Naive B cell (primary cell): ENCODE measurements at regions not wholly inside any gene's neighbourhood (a gene's known extent, or its start where the extent isn't known, plus 50 kb on each side); places are given as distances from the start of the nearest gene placed in this dataset.

Experiments used
- ATAC-seq, 2 donors: fragments of 150-1000 bp; cut with Tn5 transposase; 2 replicates each; pipeline ENCODE4 v1.10.0; 2021; ENCODE audit warnings: low read depth in 2 of 2, mild to moderate bottlenecking in 2 of 2, moderate library complexity in 2 of 2
- DNase-seq: peaks from one replicate; pipeline ENCODE4 v3.0.0; 2022
- H3K27ac Mint-ChIP-seq, 6 donors: one replicate each; pipeline ENCODE4 v1.8.0; 2020 to 2022; ENCODE audit warnings: mild to moderate bottlenecking in 6 of 6, mixed read lengths in 6 of 6, moderate library complexity in 5 of 6, inconsistent platforms in 2 of 6
- H3K27me3 Mint-ChIP-seq, 3 donors: one replicate each; pipeline ENCODE4 v1.8.0; 2021 to 2022; ENCODE audit warnings: mixed read lengths in 3 of 3, mild to moderate bottlenecking in 1 of 3
- H3K36me3 Mint-ChIP-seq, 2 donors: one replicate each; pipeline ENCODE4 v1.8.0; 2020 to 2022; ENCODE audit warnings: mixed read lengths in 2 of 2, inconsistent platforms in 1 of 2, mild to moderate bottlenecking in 1 of 2
- H3K4me1 Mint-ChIP-seq, 3 donors: one replicate each; pipeline ENCODE4 v1.8.0; 2020 to 2022; ENCODE audit warnings: mixed read lengths in 3 of 3, inconsistent platforms in 1 of 3, mild to moderate bottlenecking in 1 of 3, moderate library complexity in 1 of 3
- H3K4me3 Mint-ChIP-seq, 8 donors: one replicate each; pipeline ENCODE4 v1.8.0; 2020 to 2022; ENCODE audit warnings: mild to moderate bottlenecking in 8 of 8, mixed read lengths in 8 of 8, moderate library complexity in 8 of 8, inconsistent platforms in 2 of 8
- H3K9me3 Mint-ChIP-seq, 7 donors: one replicate each; pipeline ENCODE4 v1.8.0; 2020 to 2022; ENCODE audit warnings: mixed read lengths in 7 of 7, mild to moderate bottlenecking in 5 of 7, inconsistent platforms in 2 of 7, moderate library complexity in 1 of 7

DNA sequence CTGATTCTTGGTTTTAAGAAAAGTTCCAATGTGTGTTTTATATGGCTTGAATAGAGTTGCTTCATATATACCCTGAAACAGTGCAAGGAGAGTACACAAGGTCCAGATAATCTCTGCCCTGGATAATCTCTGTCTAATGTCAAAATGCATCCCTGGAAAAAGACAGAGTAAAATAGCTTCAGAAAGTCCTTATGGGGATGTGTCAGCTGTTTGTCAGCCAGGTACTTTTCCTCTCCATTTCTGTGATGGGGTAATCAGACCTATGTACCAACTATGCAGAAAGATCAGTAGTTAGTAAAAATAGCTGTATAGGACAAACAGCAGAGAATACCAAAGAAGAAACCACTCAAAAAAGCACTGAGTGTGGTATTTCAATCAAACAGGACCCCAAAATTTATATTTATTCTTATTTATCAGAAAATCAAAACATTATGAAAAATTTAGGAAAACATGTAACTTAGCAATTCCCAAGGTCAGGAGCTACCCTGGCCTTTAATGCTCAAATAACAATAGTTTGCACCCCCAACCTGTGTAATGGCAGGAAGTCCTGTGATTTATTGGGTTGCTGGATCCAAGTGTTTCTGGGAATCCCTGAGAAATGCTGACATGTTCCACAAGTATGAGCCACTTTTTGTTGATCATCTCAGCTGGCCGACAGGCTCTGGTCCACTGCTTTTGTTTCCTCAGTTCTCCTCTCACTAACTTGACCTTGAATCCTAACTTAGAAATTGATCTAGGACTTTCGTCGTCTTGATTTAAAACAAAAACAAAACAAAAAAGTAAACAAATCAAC, 69.6 kb downstream of the MDH1 start:
- DNase-seq (no peak), ATAC-seq (no peak)
- peaks cover 0 to 10% (median 1%) of the 10 kb centered on the region in 7 donors for H3K9me3 Mint-ChIP-seq
- no peak overlapping the region for H3K4me3 Mint-ChIP-seq
- H3K27me3 Mint-ChIP-seq = peaks cover 3 to 12% (median 10%) of the 10 kb centered on the region in 3 donors
- no peaks in the 10 kb centered on the region for H3K36me3 Mint-ChIP-seq
- H3K27ac Mint-ChIP-seq = no peak overlapping the region
- H3K4me1 Mint-ChIP-seq = no peaks in the 10 kb centered on the region

DNA sequence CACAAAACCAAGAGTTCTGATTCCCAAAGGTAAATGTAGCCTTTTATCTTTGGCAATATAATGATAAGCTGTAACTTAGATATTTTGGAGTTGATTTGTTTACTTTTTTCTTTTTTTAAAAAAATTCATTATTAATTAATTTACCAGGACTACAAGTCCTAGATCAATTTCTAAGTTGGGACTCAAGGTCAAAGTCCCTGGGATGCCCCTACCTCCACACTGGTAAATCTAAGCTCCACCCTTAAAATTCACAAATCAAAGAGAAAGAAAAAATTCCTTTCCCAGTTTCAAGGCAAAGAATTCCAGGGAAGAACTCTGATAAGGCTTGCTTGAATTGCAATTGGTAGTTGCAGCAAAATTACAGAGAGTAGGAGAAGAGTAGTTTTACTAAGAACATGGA, 71.3 kb downstream of the MDH1 start:
- no peak for ATAC-seq
- Mint-ChIP-seq H3K27ac (no peak overlapping the region), H3K4me3 (no peak overlapping the region), H3K36me3 (no peaks in the 10 kb centered on the region), H3K4me1 (no peaks in the 10 kb centered on the region), H3K27me3 (peaks cover 6 to 16% (median 13%) of the 10 kb centered on the region in 3 donors), H3K9me3 (peaks cover 0 to 2% (median 0%) of the 10 kb centered on the region in 7 donors)
- no peak for DNase-seq

DNA sequence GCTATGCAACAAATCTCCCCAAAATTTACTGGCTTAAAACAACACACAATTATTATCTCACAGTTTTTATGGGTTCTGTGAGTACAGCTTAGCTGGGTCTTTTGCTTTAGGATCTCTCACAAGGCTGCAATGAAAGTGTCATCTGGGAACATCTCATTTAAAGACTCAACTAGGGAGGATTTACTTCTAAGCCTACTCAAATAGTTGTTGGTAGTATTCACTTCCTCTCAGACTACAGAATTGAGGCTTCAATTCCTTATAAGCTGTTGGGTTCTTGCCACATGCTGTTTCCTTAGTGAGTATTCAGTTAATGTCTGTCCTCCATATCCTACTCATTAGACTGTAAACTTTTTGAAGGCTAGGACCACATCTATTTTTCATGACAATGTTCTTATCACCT, 72.3 kb downstream of the MDH1 start:
- peaks cover 6 to 19% (median 16%) of the 10 kb centered on the region in 3 donors for H3K27me3 Mint-ChIP-seq
- H3K4me1 Mint-ChIP-seq = no peaks in the 10 kb centered on the region
- DNase-seq (no peak), ATAC-seq (no peak)
- no peak overlapping the region for H3K27ac Mint-ChIP-seq
- H3K9me3 Mint-ChIP-seq = peaks cover 0 to 2% (median 0%) of the 10 kb centered on the region in 7 donors
- H3K36me3 Mint-ChIP-seq = no peaks in the 10 kb centered on the region
- no peak overlapping the region for H3K4me3 Mint-ChIP-seq

DNA sequence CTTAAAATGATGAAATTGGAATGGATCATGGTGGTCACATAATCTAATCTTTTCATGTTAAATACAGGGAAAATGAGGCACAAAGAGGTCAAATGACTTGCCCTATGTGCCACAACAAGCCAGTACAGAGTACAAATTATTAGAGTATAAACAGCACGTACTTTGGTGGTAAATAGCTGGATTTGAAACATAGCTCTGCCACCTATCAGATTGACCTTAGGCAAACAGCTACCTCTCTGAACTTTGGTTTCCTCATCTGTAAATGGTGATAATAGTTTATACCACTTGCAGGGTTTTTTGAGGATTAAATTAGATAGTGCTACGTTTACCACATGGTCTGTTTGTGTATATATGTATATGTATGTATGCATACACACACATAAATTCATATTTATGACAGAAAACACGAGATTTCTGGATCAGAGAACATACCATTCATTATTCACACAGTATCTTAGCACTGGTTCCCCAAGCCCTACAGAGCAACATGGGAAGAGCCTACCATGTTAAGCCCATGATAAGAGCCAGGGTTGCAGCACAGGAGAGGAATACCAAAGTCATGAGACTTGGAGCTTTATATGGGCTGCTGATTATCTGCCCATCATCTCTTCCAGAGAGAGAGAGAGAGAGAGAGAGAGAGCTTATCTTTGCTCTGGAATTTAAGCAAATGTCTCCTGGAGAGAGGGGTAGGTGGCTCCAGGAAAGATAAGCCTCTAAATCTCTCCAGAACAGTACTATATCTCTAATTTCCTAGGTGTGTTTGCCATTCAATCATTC, 73.5 kb downstream of the MDH1 start:
- ATAC-seq (no peak), DNase-seq (no peak)
- Mint-ChIP-seq H3K36me3 (no peaks in the 10 kb centered on the region), H3K27me3 (peaks cover 6 to 19% (median 16%) of the 10 kb centered on the region in 3 donors), H3K27ac (peak overlapping the region in 1 of 6 donors; percentile 21), H3K4me1 (no peaks in the 10 kb centered on the region), H3K9me3 (peaks cover 0 to 2% (median 0%) of the 10 kb centered on the region in 7 donors), H3K4me3 (no peak overlapping the region)

DNA sequence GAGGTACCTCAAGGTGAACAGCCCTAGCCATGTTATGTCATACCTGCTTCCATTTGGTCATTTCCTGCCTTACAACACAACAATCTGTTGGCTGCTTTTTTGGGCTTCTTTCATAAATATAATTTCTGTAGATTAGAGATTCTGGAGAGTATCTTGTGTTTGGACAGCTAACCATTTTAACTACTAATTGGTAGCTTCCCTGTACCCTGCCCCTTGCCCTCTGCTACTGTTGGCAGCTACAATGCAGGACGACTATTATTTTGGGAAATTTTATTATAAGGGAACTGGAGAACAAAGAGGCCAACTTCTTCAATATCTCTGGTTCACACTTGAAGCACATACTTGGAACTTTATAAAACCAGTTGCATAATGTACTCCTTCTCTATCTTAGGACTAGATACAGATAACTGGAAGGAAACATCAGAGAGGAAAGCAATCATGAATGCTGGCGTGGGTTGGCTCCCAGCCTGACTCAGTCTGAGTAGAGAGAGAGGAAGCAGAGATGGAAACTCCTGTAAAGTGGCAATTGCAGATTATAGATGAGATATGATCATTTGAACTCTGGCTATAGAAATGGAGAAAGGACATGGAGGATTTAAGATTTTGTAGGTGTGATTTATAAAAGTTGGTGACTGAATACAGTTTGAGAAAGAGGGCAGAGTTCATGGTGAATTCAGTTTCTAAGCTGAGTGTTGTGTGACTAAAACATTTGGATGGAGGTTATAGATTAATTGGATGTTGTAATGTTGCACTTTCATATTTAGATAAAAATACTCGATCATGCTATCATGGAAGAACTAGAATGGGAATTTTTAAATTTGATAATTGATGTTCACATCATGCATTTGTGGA, 74.5 kb downstream of the MDH1 start:
- ATAC-seq = no peak
- peaks cover 6 to 19% (median 16%) of the 10 kb centered on the region in 3 donors for H3K27me3 Mint-ChIP-seq
- no peak overlapping the region for H3K4me3 Mint-ChIP-seq
- H3K4me1 Mint-ChIP-seq = no peaks in the 10 kb centered on the region
- H3K36me3 Mint-ChIP-seq = no peaks in the 10 kb centered on the region
- DNase-seq = no peak
- no peak overlapping the region for H3K27ac Mint-ChIP-seq
- H3K9me3 Mint-ChIP-seq = peaks cover 0 to 2% (median 0%) of the 10 kb centered on the region in 7 donors

DNA sequence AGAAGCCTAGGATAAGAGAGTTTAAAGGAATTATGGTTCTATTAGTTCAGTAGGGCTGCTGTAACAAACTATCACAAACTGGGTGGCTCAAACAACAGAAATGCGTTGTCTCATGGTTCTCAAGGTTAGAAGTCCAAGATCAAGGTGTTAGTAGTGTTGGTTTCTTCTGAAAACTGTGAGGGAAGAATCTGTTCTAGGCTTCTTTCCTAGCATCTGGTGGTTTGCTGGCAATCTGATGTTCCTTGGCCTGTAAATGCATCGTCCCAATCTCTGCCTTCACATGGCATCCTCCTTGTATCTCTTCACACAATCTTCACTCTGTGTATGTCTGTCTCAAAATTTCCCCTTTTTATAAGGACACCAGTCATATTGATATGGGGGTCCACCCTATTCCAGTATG, 76.3 kb downstream of the MDH1 start:
- DNase-seq (no peak), ATAC-seq (no peak)
- H3K4me1 Mint-ChIP-seq = no peaks in the 10 kb centered on the region
- no peak overlapping the region for H3K4me3 Mint-ChIP-seq
- H3K36me3 Mint-ChIP-seq = no peaks in the 10 kb centered on the region
- H3K27ac Mint-ChIP-seq = no peak overlapping the region
- H3K9me3 Mint-ChIP-seq = peaks cover 0 to 2% (median 0%) of the 10 kb centered on the region in 7 donors
- peaks cover 6 to 22% (median 17%) of the 10 kb centered on the region in 3 donors for H3K27me3 Mint-ChIP-seq

DNA sequence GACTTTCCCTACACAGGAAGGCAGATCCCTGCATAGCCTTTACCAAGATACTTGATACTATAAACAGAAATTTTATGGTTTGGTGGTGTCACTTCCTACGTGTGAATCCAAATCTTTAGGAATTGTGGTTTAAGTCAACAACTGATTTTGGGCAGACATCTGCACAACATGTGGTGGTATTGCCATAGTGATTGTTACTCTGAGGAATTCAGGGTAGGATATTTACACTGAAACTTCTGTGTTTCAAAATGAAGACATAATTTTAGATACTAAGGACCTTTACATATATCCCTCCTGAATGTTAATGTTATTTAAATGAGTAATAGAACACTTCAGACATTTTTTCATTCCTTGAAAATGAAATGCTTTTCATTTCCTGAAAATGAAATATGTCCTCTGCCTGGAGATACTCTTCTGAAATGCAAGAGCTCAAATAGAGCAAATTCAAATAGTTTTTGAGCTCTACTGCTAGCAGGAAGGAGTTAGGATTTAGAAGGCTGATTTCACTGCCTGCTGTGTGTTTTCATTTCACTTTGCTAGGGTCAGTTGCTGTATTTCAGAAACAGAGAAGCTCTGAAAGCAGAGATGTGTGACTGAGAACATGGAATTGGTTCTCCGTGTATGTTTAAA, 77.2 kb downstream of the MDH1 start:
- DNase-seq = no peak
- Mint-ChIP-seq H3K27ac (no peak overlapping the region), H3K27me3 (peaks cover 6 to 28% (median 21%) of the 10 kb centered on the region in 3 donors), H3K4me1 (no peaks in the 10 kb centered on the region), H3K36me3 (no peaks in the 10 kb centered on the region), H3K9me3 (peaks cover 0 to 2% (median 0%) of the 10 kb centered on the region in 7 donors), H3K4me3 (no peak overlapping the region)
- no peak for ATAC-seq

DNA sequence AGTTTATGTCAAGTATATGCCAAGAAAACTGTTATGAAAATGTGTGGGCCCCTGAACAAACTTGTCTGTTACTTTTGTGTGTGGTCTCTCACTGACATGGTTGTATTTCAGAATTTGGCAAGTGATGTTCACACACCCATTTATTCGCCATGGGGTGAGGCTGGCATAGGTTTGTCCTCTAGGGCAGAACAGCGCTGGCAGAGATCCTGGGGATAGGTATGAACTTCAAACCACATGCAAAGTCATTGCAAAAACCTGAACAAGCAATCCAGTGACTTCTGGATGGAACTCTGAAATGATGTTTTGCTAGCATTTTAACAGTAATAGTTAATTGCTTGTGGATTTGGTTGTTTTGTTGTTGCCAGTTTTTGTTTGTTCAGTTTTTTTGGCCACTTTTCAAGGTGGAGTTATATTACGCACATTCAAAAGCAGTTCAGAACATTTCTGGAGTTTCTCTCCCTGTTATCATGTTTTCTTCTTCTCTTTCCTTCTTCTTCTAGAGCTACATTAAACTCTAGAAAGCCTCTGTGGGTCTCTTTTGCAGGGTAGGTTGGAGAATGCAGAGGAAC, 78.5 kb downstream of the MDH1 start:
- Mint-ChIP-seq H3K4me3 (no peak overlapping the region), H3K27me3 (peaks cover 6 to 31% (median 21%) of the 10 kb centered on the region in 3 donors)
- no peak for ATAC-seq

DNA sequence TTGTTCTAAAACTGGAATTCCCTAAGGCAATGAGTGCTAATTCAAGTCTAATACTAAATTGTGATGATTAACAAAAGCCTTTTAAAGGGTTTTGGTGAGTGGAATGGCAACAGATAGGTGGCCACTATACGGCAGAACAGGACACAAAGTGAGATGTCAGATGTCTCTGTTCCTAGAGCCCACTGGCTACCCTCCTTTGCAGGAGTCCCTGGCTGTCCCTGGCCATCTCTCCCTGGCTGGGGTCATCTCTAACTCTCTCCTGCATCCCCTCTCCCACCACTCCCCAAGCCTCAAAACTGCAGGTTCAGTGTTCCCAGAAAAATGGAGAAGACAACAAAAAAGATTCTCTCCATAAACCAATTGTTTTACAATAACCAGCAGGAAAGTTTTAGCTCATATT, 79.2 kb downstream of the MDH1 start:
- H3K4me3 Mint-ChIP-seq = no peak overlapping the region
- DNase-seq (no peak), ATAC-seq (no peak)
- H3K36me3 Mint-ChIP-seq = no peaks in the 10 kb centered on the region
- no peaks in the 10 kb centered on the region for H3K4me1 Mint-ChIP-seq
- peaks cover 6 to 32% (median 13%) of the 10 kb centered on the region in 3 donors for H3K27me3 Mint-ChIP-seq
- no peak overlapping the region for H3K27ac Mint-ChIP-seq
- peaks cover 0 to 4% (median 0%) of the 10 kb centered on the region in 7 donors for H3K9me3 Mint-ChIP-seq

More for the DNA sequence above, 78.5 kb downstream of the MDH1 start:
- H3K9me3 Mint-ChIP-seq = peaks cover 0 to 4% (median 0%) of the 10 kb centered on the region in 7 donors
- DNase-seq = no peak
- no peaks in the 10 kb centered on the region for H3K4me1 Mint-ChIP-seq
- no peak overlapping the region for H3K27ac Mint-ChIP-seq
- H3K36me3 Mint-ChIP-seq = no peaks in the 10 kb centered on the region

DNA sequence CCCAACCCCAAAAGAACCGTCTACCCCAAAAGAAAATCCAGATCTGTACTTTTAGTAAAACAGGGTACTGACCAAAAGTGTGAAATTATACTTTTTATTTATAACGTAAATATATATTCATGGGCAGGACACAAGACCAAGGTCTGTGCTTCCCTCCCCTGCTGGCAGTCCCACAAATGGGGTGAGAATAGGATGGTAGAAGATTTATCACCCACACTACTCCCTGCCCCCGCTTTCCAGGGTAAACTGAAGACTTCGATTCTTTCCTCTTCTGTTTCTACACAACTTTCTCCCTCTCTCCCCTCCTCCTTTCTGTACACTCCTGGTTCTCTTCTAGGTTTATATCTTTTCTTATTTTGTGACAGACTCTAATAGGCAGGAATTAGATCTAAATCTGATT, 79.7 kb downstream of the MDH1 start:
- no peaks in the 10 kb centered on the region for H3K4me1 Mint-ChIP-seq
- no peak overlapping the region for H3K4me3 Mint-ChIP-seq
- ATAC-seq = no peak
- DNase-seq = no peak
- peaks cover 0 to 4% (median 0%) of the 10 kb centered on the region in 7 donors for H3K9me3 Mint-ChIP-seq
- H3K36me3 Mint-ChIP-seq = no peaks in the 10 kb centered on the region
- no peak overlapping the region for H3K27ac Mint-ChIP-seq
- H3K27me3 Mint-ChIP-seq = peaks cover 2 to 32% (median 9%) of the 10 kb centered on the region in 3 donors

DNA sequence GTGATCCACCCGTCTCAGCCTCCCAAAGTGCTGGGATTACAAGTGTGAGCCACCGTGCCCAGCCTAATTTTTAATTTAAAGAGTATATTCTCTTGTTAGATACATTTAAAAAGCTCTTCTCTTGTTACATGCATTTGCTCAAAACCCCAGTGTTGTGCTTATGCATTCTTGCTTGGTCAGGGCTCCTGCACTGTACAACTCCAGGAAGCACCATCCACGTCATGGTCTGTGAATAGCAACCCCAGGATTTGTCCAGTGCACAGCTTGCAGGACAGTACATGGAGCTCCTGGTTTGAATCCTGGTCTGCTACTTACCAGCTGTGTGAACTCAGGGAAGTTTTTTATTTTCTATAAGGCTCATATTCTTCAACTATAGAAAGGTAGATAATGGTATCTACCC, 80.8 kb downstream of the MDH1 start:
- H3K27me3 Mint-ChIP-seq = peaks cover 0 to 31% (median 5%) of the 10 kb centered on the region in 3 donors
- no peak overlapping the region for H3K4me3 Mint-ChIP-seq
- no peak for ATAC-seq
- peaks cover 0 to 2% (median 0%) of the 10 kb centered on the region in 7 donors for H3K9me3 Mint-ChIP-seq
- no peak for DNase-seq
- H3K36me3 Mint-ChIP-seq = no peaks in the 10 kb centered on the region
- no peaks in the 10 kb centered on the region for H3K4me1 Mint-ChIP-seq
- H3K27ac Mint-ChIP-seq = no peak overlapping the region

DNA sequence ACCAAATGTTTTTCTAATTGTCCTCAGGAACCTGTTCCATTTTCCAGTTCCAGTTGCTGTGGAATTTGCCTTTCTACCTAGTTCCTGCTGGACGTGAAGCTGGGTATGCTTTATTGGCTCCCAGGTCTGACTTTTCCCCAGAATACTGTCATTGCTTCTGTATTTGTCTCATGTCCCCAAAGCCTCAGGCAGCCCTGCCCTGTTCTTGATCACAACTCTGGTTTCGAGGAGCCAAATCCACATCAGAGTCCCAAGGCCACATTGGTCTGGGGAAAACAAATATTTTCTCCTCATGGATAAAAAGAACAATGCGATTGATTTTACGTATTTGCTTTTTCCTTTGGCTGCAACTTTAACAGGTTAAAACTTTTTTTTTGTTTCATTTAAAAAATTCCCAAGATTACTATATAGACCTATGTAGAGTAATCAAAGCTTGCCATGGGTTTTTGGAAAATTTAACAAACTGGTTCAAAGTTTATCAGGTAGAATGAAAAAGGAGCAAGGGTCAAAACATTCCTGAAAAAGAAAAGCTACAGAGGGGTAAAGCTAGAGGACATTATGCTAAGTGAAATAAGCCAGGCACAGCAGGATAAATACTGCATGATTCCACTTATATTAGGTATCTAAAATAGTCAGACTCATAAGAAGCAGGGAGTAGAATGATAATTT, 85.2 kb downstream of the MDH1 start:
- no peaks in the 10 kb centered on the region for H3K36me3 Mint-ChIP-seq
- H3K4me3 Mint-ChIP-seq = no peak overlapping the region
- ATAC-seq = no peak
- H3K4me1 Mint-ChIP-seq = no peaks in the 10 kb centered on the region
- H3K27ac Mint-ChIP-seq = no peak overlapping the region
- no peak for DNase-seq
- peaks cover 0 to 18% (median 5%) of the 10 kb centered on the region in 3 donors for H3K27me3 Mint-ChIP-seq
- peaks cover 0 to 2% (median 0%) of the 10 kb centered on the region in 7 donors for H3K9me3 Mint-ChIP-seq
